ENCODE measurements at regions not wholly inside any gene's neighbourhood (a gene's known extent, or its start where the extent isn't known, plus 50 kb on each side); places are given as distances from the start of the nearest gene placed in this dataset.

- H3K27me3 ChIP-seq (replicated peaks; ENCODE audit: control insufficient read depth, insufficient read depth, low read length) = no peaks in the 10 kb centered on the region
- intact Hi-C loops (cut with micrococcal nuclease; ENCODE audit: unreplicated experiment) = loop anchor here (2.0 to 5.0 kb wide), 2 partner anchors 58 to 165 kb away; no protein-coding TSS in a partner anchor
- H3K4me1 ChIP-seq = peaks cover 3% of the 10 kb centered on the region; the same call in 1 of the 2 replicates
- BruUV-seq (replicated peaks) = no TSS peak
- H3K4me3 Mint-ChIP-seq (ENCODE audit: unreplicated experiment) = no peak overlapping the region
- CTCF ChIA-PET = no interaction called here
- no peaks in the 10 kb centered on the region for H3K36me3 ChIP-seq (ENCODE audit: control insufficient read depth, insufficient read depth, low read length)
- no peaks in the 10 kb centered on the region for H3K27me3 Mint-ChIP-seq (ENCODE audit: insufficient read depth, unreplicated experiment)
- no peaks in the 10 kb centered on the region for H3K36me3 Mint-ChIP-seq (ENCODE audit: insufficient read depth, unreplicated experiment)
- POLR2A ChIA-PET = no interaction called here
- H3K9me3 Mint-ChIP-seq (ENCODE audit: unreplicated experiment) = no peaks in the 10 kb centered on the region
- no peak overlapping the region for H3K27ac Mint-ChIP-seq (ENCODE audit: unreplicated experiment)
- no peak for DNase-seq
- H3K4me3 ChIP-seq (ENCODE audit: low read depth, low read length) = no peak overlapping the region
- no peaks in the 10 kb centered on the region for H3K4me1 Mint-ChIP-seq (ENCODE audit: low read depth, unreplicated experiment)
- peak in 1 of 2 experiments; percentile 28 for TF ChIP-seq CTCF (IDR thresholded peaks at IDR 0.05; ENCODE audit: insufficient read depth in 1 of 2, low read depth in 1 of 2, low read length in 1 of 2, severe bottlenecking in 1 of 2, unreplicated experiment in 1 of 2)
- no peaks in the 10 kb centered on the region for H3K9me3 ChIP-seq
Observed at GRCh38 chr4:32042486-32043247, 1322.5 kb downstream of the PCDH7 start.

- Mint-ChIP-seq H3K4me1 (ENCODE audit: low read depth, unreplicated experiment) (no peaks in the 10 kb centered on the region), H3K4me3 (ENCODE audit: unreplicated experiment) (no peak overlapping the region), H3K36me3 (ENCODE audit: insufficient read depth, unreplicated experiment) (no peaks in the 10 kb centered on the region), H3K27ac (ENCODE audit: unreplicated experiment) (no peak overlapping the region), H3K27me3 (ENCODE audit: insufficient read depth, unreplicated experiment) (no peaks in the 10 kb centered on the region), H3K9me3 (ENCODE audit: unreplicated experiment) (no peaks in the 10 kb centered on the region)
- intact Hi-C loops (cut with micrococcal nuclease; ENCODE audit: unreplicated experiment) = loop anchor here (2.0 to 5.0 kb wide), 2 partner anchors 58 to 166 kb away; no protein-coding TSS in a partner anchor
- no peak for TF ChIP-seq CTCF (IDR thresholded peaks at IDR 0.05; ENCODE audit: insufficient read depth in 1 of 2, low read depth in 1 of 2, low read length in 1 of 2, severe bottlenecking in 1 of 2, unreplicated experiment in 1 of 2)
- ChIA-PET CTCF (no interaction called here), POLR2A (no interaction called here)
- Histone ChIP-seq H3K4me3 (ENCODE audit: low read depth, low read length) (no peak overlapping the region), H3K27me3 (replicated peaks; ENCODE audit: control insufficient read depth, insufficient read depth, low read length) (no peaks in the 10 kb centered on the region), H3K36me3 (ENCODE audit: control insufficient read depth, insufficient read depth, low read length) (no peaks in the 10 kb centered on the region), H3K4me1 (peaks cover 3% of the 10 kb centered on the region; the same call in 1 of the 2 replicates), H3K9me3 (no peaks in the 10 kb centered on the region)
- no peak for DNase-seq
- BruUV-seq (replicated peaks) = no TSS peak
Observed at GRCh38 chr4:32043248-32043633, 1323.1 kb downstream of the PCDH7 start.

- H3K27me3 ChIP-seq (replicated peaks; ENCODE audit: control insufficient read depth, insufficient read depth, low read length) = no peaks in the 10 kb centered on the region
- Mint-ChIP-seq H3K4me3 (ENCODE audit: unreplicated experiment) (no peak overlapping the region), H3K27ac (ENCODE audit: unreplicated experiment) (no peak overlapping the region), H3K9me3 (ENCODE audit: unreplicated experiment) (no peaks in the 10 kb centered on the region), H3K27me3 (ENCODE audit: insufficient read depth, unreplicated experiment) (no peaks in the 10 kb centered on the region), H3K4me1 (ENCODE audit: low read depth, unreplicated experiment) (no peaks in the 10 kb centered on the region), H3K36me3 (ENCODE audit: insufficient read depth, unreplicated experiment) (no peaks in the 10 kb centered on the region)
- CTCF ChIA-PET = no interaction called here
- H3K36me3 ChIP-seq (ENCODE audit: control insufficient read depth, insufficient read depth, low read length) = no peaks in the 10 kb centered on the region
- no peak for TF ChIP-seq CTCF (IDR thresholded peaks at IDR 0.05; ENCODE audit: insufficient read depth in 1 of 2, low read depth in 1 of 2, low read length in 1 of 2, severe bottlenecking in 1 of 2, unreplicated experiment in 1 of 2)
- H3K4me3 ChIP-seq (ENCODE audit: low read depth, low read length) = no peak overlapping the region
- DNase-seq = no peak
- no TSS peak for BruUV-seq (replicated peaks)
- no peaks in the 10 kb centered on the region for H3K4me1 ChIP-seq
- no peaks in the 10 kb centered on the region for H3K9me3 ChIP-seq
- intact Hi-C loops (cut with micrococcal nuclease; ENCODE audit: unreplicated experiment) = no loop called here
- POLR2A ChIA-PET = no interaction called here
Observed at GRCh38 chr4:32061916-32062315, 1341.7 kb downstream of the PCDH7 start.

Data from Caco-2 (cell line).